ENCODE measurements at regions not wholly inside any gene's neighbourhood (a gene's known extent, or its start where the extent isn't known, plus 50 kb on each side); places are given as distances from the start of the nearest gene placed in this dataset.
"Not testable (repeated sequence)": the region's sequence is repeated elsewhere in the genome, so short reads cannot be mapped to it uniquely, and the experiment has no call there.

DNA sequence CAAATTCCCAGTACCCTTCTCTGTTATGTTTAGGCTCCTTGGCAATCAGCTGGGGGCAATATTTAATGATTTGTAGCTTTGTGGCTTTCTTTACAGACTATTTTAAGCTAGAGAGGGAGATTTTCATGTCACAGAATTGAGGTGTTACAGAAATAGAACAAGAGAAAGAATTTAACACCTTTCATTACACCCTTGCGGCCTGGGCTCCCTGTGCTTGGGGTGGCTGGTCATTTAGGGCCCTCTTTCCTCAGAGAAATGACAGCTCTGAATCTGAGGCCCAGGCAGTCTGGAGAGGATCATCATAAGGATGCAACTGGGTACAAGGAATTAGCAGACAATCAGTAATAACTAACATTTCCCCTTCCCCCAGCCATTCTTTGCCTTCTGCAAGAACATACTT, 104.5 kb upstream of the INTU start:
- DNase-seq = no peak

DNA sequence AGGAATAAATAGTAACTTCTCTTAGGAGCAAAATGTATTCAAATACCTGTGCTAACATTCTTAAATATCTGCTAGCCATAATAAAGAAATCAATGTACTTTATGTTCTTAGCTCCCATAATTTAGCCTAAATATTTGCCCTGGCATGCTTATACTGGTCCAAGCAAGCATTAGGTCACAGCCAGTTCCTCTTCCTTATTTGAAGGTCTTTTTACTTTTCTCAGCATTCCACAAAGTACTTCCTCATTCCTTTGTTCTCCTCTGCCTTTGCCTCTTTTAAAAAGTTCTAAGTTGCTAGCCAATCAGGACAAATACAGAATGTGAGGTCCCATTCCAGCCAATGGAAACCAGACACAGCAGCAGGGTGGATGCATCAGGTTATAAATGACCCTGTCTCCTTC, 102.9 kb upstream of the INTU start:
- not testable (repeated sequence) for DNase-seq

DNA sequence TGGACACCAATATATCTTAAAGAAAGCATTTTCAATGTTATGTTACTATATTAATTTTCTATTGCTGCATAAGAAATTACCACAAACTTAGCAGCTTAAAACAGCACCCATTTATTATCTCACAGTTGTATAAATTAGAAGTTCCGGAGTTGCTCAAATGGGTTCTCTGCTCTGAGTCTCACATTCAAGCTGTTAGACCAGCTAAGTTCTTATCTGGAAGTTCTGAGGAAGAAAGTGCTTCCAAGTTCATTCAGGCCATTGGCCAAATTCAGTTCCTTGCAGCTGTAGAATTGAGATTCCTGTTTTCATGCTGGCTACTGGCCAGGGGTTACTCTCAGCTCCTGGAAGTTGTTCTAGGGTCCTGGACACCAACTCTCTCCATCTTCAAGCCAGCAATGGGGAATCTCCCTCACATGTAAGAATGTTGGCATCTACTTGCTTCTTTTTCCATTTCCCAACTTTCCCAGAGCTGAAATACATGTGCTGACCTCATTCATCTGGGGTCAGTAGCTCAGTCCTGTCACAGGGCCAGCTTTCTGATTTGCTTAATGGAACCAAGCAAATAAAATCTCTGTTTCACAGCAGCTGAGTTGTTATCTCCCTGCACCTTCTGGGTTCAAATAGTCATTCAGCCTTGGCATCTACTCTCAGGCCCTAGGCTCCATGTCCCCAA, 99.6 kb upstream of the INTU start:
- DNase-seq = peak; percentile 45

DNA sequence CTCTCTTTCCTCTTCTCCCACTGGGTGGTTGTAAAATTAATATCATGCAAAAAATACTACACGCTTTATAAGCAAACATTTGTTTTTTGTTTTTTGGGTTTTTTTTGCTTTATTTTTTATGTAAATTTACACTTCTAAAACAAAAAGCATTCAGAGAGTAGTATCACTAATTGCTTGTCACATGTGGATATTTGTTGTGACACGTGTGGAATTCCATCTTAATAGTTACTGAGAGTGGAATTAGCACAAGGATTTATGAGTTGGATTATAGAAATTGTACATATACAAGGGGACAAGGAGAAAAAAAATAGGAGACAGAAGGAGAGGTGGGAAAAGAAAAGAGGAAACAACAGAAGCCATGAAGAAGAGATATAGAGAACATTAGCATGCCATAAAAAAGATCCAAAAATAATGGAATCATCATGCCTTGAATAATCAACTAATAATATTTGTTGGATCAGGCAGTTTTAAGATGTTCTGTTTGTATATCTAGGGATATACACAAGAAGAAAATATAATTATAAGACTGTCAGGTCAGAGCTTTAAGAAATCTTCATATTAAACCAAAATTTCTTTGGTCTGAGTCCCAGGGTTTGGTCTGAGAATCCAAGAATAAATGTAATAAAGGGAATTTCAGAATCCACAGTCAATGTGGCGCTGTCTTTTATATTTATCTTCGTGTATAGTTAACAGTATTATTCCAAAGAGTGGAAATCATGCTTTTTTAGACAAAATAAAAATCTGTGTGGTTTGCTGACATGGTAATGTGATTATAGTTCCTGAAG, 98.5 kb upstream of the INTU start:
- DNase-seq = no peak

DNA sequence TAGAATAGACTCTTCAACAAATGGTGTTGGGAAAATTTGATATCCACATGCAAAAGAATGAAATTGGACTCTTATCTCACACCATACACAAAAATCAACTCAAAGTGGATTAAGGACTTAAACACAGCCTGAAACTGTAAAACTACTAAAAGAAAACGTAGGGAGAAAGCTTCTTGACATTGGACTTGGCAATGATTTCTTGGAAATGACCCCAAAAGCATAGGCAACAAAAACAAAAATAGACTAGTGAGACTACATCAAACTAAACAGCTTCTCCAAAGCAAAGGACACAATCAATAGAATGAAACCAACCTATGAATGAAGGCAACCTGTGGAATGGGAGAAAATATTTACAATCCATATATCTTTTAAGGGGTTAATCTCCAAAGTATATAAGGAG, 94.7 kb upstream of the INTU start:
- DNase-seq = no peak

DNA sequence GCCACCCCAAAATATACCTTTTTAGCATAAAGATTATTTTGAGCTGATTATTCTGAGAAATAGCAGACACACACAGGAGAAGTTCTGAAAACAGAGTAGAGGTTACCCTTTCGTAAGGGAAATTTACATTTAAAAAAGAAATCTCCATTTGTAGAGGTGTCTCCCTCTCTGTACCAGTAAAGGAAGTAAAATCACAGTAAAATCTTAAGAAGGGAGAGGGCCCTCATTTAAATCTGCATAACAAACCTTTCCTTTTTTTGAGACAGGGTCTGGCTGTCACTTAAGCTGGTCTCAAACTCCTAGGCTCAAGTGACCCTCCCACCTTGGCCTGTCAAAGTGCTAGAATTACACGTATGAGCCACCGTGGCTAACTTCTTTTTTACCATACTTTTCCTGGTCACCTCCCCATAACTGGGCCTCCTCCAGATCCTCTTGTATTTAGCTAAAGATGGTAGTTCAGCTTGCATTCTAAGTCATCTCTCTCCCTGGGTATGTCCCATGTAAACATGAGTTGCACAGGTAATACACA, 92.2 kb upstream of the INTU start:
- no peak for DNase-seq

DNA sequence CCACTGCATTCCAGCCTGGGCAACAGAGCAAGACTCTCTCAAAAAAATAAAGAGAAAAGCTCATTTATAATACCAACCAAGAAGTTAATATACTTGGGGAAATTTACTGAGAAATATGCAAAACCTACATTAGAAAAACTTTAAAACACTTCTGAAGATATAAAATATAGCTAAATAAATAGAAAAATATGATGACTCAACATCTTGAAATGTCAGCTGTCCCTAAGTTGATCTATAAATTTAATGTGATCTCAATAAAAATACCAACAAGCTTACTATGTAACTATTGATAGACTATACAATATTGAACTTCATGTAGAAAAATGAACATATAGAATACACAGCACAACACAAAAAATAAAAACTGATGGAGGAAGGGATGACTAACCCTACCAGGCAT, 87.5 kb upstream of the INTU start:
- no peak for DNase-seq

DNA sequence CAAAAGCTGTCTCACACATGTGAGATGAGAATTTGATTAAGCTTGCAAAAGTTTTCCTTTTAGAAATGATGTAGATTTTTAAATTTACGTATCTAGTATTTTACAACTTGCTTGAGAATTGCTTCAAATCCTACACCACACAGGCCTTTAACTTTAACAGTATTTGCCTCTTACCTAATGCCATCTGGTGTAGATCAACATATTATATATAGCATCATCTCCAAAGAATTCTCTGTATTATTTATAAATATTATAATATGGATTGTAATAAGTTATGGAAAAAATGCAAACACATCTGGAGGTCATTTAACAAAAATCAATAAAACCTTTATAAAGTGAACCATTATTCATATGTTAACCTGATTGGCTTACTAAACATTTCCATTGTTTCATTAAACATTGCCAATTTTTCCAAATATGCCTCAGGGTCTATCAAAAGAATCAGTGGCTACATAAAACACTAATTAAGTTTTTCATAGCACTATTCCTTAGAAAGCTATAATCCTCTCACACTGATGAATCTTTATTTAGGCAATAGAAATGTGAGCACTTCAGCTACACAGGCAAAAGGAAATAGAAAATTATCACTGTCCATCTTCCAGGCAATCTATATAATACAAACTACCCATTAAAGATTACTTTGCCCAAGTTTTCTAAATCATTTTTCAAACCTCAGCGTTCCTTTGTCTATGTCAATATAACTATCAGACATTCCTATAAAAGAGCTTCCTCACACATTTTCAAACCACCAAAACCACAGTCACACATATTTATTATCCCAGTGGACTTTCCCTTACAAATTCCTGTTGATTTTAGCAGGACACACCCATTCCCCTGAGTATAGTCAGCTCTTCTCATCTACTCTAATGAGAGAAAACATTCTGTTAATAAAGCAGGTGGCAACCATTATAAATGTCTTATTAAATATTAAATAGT, 83.5 kb upstream of the INTU start:
- no peak for DNase-seq

DNA sequence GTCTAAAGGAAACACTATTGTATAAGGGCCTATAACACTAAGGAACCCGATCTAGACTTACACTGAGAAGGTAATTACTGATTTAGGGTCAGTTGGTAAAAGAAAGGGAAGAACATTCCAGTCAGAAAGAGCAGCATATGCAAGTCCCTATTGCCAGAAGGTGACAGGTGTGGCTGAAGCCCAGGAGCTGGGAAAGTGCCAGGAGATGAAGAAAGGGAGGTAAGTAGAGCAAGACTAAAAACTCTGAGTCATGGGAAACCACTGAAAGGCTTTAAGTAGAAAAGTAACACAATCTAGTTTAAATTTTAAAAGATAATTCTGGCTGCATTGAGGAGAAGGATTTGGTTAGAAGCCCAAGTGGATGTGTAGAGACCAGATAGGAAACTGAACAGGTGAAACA, 77.7 kb upstream of the INTU start:
- DNase-seq = no peak

DNA sequence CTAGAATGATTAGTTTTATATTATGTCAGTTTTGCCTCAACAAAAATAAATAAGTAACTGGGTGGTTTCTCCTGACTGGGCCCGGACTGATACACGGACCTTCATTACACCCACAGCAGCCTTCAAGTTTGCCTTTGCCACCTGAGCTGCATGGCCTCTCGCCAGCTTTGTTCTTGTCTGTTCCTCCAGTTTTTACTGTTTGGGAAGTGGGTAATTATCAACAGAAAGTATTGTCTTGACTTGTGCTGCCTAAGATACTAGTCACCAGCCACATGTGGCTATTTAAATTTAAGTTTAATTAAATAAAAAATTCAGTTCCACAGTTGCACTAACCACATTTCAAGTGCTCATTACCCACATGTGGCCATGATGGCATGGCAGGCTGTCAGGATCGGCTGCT, 74.7 kb upstream of the INTU start:
- DNase-seq = no peak

DNA sequence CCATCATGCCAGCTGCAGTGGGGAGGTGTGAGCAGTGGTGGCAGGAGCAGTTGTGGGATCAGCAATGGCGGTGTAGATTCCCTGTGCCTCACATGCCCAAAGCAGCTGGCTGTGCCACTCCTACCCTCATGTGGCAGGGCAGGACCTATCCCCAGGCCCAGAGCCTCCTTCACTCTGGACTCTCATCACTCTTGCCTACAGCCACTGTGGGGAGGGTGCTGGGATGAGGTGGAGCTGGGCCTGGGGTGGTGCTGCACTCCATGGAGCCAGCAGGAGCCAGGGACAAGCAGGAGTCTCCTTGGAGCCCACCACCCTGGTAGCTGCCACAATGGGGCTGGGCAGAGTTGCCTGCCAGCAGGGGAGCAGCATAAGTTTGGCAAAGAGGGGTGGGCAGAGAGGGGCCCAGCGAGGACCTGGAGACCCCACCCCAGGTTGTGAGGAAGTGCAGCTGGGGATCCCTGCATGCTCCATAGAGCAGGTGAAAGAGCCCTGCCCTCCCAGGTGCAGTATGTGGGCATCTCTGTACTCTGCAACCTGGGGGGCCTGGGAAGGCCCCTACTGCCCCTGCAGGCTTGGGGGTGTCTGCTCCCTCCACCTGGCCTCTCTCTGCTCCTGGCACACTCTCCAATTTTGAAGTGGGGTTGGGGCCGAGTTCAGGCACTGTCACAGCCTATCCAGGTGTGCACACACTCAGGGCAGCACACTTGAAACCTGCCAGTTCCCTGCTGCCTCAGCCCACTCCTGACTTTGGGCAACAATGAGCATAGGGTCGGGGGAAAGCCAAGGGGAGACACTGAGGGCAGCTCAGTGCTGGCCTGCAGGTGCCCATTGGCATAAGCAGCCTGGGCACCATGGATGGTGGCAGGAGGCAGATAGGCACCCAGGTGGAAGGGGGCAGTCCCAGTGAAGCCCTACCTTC, 74.0 kb upstream of the INTU start:
- DNase-seq = no peak

DNA sequence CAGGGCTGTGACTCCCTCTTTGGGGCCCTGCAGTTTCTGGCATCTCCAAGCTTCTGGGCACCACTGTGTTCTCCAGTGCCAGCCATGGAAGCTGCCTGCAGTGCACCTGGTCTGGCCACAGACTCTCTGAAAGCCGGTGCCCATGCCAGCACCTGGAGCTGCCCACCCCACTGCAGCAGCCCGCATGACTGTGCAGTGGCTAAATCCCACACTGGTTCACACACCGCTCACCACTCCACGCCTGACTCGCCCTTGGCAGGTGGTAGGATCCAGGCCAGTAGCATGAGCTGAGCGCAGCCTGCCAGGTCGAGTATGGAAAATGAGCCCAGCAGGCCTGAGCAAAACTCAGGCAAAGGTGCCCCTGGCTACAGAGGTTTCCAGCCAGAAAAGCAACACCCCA, 72.8 kb upstream of the INTU start:
- no peak for DNase-seq

DNA sequence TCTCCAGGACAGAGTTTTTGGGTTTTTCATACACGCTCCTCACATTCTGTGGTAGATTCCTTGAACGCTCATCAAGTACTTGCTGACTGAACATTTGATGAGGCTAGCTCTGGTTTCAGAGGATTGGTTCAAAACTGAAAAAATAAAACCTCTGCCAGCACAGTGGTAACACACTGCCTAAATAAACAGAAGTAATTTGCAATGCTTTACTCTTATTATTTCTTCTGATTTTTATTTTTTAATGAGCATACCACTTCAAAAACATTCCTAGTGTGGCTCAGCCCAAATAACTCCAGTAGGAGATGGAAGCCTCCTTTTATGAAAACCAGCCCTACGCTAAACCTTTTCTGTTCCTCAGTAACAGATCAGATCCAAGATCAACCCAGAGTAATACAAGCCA, 72.0 kb upstream of the INTU start:
- no peak for DNase-seq

DNA sequence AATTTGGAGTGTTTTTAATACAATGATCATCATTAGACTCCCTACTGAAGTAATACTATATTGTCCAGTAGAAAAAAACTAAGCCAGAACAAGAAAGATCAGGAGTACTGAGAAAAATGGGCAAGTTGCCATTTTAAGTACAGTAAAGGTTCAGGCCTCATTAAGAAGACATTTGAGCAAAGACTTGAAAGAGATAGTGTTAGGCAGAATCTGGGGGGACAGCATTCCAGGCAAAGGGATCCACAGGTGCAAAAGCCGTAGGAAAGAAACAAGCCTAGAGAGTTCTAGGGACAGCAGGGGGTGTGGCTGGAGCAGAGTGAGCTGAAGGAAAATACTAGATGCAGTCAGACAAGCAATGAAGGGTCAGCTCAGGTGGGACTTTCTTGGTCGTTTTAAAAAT, 58.1 kb upstream of the INTU start:
- DNase-seq = no peak

DNA sequence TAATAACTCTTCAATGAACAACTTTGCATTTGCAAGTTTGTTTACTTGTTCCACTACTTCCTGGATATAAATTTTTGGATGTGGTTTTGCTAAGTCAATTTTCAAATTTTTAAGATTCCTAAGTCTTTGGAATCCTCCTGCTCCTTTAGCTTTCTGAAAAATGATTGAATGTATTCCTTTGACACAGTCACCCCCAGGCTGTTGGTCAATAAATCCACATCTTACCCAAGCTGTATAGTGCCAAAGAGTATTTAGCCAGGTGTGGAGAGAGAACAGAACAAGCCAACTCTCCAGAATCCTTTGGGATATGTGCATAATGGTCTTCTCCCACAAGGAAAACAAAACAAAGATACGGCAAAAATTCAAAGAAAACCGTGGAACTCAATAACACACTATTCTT, 56.9 kb upstream of the INTU start:
- DNase-seq = no peak

DNA sequence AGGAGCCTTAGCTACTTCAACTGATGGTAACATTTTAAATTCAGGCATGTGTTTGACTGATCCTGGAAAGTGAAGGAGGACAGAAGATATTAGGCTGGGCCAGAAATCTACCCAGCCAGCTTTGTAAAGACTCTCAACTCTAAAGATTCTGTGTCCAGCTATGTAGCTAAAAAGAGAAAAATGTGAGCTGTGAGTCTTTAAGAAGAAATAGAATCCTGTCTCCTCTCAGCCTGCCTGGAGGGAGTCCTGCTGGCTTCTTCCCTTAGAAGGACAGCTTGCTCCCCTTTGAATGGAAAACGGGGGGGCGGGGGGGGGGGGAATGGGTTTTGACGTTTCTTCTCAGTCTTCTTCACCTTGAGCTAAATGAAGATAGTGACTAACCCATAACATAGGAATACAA, 54.3 kb upstream of the INTU start:
- DNase-seq = no peak

DNA sequence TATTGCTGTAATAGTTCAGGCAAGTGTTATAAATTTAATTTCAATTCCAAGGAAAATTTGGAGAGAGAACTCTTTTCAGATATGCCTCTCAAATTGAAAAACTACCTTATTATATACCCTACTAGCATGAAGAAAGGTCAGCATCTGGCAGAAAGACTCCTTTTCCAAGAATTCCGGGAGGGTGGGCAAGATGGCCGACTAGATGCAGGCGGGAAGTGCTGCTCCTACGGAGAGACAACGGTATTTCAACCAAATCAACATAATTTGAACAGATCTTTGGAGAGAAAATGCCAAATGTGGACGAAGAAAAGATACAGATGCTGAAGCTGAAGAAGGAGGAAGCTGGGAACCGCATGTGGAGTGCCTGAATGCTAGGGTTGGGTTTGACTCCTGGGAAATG, 53.8 kb upstream of the INTU start:
- no peak for DNase-seq

DNA sequence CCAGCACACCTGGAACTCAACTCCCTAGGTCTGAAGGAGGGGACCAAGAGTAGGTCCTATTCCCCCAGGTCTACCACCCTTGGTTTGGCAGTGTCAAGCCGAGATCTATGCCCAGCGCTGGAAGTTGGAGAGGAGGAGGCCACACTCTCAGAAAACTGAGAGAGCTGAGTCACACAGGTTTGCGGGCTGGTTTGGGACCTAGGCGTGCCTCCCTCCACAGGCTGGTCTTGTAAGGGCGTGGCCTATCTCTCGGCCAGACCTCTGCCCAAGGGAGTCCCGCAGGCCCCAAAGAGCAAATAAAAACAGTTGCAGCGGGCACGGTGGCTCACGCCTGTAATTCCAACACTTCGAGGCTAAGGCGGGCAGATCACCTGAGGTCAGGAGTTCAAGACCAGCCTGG, 52.9 kb upstream of the INTU start:
- no peak for DNase-seq

DNA sequence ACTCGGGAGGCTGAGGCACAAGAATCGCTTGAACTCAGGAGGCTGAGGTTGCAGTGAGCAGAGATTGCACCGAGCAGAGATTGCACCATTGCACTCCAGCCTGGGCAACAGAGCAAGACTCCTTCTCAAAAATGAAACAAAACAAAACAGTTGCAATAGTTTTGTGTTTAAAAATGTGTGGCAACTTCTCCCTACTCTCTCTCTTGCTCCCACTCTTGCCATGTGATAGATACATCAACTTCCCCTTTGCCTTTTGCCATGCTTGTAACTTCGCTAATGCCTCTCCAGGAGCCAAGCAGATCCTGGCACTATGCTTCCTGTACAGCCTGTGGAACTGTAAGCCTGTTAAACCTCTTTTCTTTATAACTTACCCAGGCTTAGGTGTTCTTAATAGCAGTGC, 52.5 kb upstream of the INTU start:
- DNase-seq = no peak

DNA sequence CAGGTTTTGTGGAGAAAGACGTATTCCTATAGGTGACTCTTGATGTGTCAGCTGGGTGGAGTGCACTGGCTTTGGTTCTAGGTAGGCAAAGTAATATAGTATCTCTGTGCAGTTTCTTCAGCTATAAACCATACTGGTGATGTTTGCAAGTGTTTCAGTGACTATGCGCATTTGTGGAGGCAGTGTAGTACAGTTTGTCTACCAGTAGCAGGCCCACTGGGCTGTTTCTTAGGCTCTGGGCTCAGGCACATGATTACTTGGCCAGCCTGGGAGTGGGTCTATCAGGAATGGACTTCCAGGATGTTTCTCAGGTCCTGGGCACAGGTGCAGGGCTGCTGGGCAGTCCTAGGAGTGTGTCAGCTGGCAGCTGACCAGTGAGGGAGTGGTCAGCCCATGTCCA, 51.9 kb upstream of the INTU start:
- no peak for DNase-seq

Data from NCI-H1092 (cell line).